Esophagus (tissue), 2 donors: ENCODE measurements at regions not wholly inside any gene's neighbourhood (a gene's known extent, or its start where the extent isn't known, plus 50 kb on each side); places are given as distances from the start of the nearest gene placed in this dataset.

Experiments
- H3K27ac ChIP-seq, 2 donors: one replicate each; pipeline ENCODE4 v1.5.1; 2013; ENCODE audit warnings: low read depth in 2 of 2, mild to moderate bottlenecking in 2 of 2, inconsistent platforms in 1 of 2, low read length in 1 of 2, moderate library complexity in 1 of 2
- H3K27me3 ChIP-seq, 2 donors: one replicate each; pipeline ENCODE4 v1.6.1; 2013; ENCODE audit warnings: low read length in 2 of 2, control low read depth in 1 of 2, mild to moderate bottlenecking in 1 of 2; ENCODE audit not compliant: insufficient read depth in 2 of 2, control insufficient read depth in 1 of 2
- H3K36me3 ChIP-seq, 2 donors: one replicate each; pipeline ENCODE4 v1.6.1; 2013; ENCODE audit warnings: low read length in 1 of 2; ENCODE audit not compliant: control insufficient read depth in 2 of 2, insufficient read depth in 2 of 2
- H3K4me1 ChIP-seq, 2 donors: one replicate each; pipeline ENCODE4 v1.6.1; 2013; ENCODE audit warnings: low read length in 1 of 2; ENCODE audit not compliant: control insufficient read depth in 2 of 2, insufficient read depth in 2 of 2
- H3K4me3 ChIP-seq, 2 donors: one replicate each; pipeline ENCODE4 v1.5.1; 2013; ENCODE audit warnings: low read length in 2 of 2, mild to moderate bottlenecking in 2 of 2, low read depth in 1 of 2, moderate library complexity in 1 of 2
- H3K9me3 ChIP-seq, 2 donors: one replicate each; pipeline ENCODE4 v1.6.1; 2013; ENCODE audit warnings: mild to moderate bottlenecking in 2 of 2, low read depth in 1 of 2, low read length in 1 of 2, moderate library complexity in 1 of 2; ENCODE audit not compliant: control insufficient read depth in 2 of 2, insufficient read depth in 1 of 2
- WGBS, 2 donors: extraction: QIAGEN DNeasy Blood & Tissue Kit; methylation state at CpG; one replicate each; pipeline ENCODE4 v1.1.7; 2013; 5-methylcytosine and 5-hydroxymethylcytosine counted together
- donor health status: healthy with polysubstance abuse.
- donor health status: Bipolar disorder and iron deficiency.

- no peaks in the 10 kb centered on the region for H3K4me1 ChIP-seq
- H3K9me3 ChIP-seq, result no peaks in the 10 kb centered on the region
- no peaks in the 10 kb centered on the region for H3K36me3 ChIP-seq
- no peak overlapping the region for H3K4me3 ChIP-seq
- H3K27ac ChIP-seq, result no peak overlapping the region
- H3K27me3 ChIP-seq, result no peaks in the 10 kb centered on the region
- WGBS, 2 donors, result 65 to 73% methylated on average over 7 of the region's 7 CpGs
Observed at GRCh38 chr16:73846356-73846755, 450.3 kb upstream of the PSMD7 start.

GRCh38 chr16:73846007-73846330 lies 450.6 kb upstream of the PSMD7 start:
- no peaks in the 10 kb centered on the region for H3K9me3 ChIP-seq
- H3K27ac ChIP-seq, result no peak overlapping the region
- WGBS, 2 donors, result 91 to 93% methylated on average over 3 of the region's 3 CpGs
- no peaks in the 10 kb centered on the region for H3K36me3 ChIP-seq
- H3K27me3 ChIP-seq, result no peaks in the 10 kb centered on the region
- no peak overlapping the region for H3K4me3 ChIP-seq
- H3K4me1 ChIP-seq, result no peaks in the 10 kb centered on the region

- no peak overlapping the region for H3K4me3 ChIP-seq
- no peaks in the 10 kb centered on the region for H3K27me3 ChIP-seq
- H3K27ac ChIP-seq, result no peak overlapping the region
- H3K9me3 ChIP-seq, result no peaks in the 10 kb centered on the region
- WGBS, 2 donors, result 65 to 68% methylated on average over 7 of the region's 7 CpGs
- H3K4me1 ChIP-seq, result no peaks in the 10 kb centered on the region
- no peaks in the 10 kb centered on the region for H3K36me3 ChIP-seq
Observed at GRCh38 chr16:73845238-73846006, 451.2 kb upstream of the PSMD7 start.

DNA sequence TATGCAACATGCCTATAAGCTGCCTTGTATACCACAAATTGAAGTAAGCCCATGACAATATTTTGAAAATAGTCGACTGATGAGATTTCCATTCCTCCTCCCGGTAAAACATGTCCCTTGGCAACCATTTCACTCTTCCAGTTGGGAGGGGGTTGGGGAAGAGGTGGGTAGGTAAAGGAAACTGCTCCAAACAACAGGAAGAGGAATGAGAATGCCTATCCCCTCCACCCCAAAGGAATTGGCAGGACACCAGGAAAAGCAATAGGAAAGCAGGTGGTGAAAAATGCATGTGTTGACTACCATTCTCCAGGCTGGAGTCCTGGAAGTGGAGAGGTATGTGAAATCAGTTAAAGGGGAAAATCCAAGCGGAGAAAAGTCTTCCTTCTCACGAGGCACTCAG lies 455.9 kb upstream of the PSMD7 start:
- WGBS, 2 donors, result 79 to 81% methylated on average over 4 of the region's 4 CpGs
- H3K4me1 ChIP-seq, result no peaks in the 10 kb centered on the region
- no peaks in the 10 kb centered on the region for H3K9me3 ChIP-seq
- H3K4me3 ChIP-seq, result no peak overlapping the region
- no peaks in the 10 kb centered on the region for H3K36me3 ChIP-seq
- no peak overlapping the region for H3K27ac ChIP-seq
- H3K27me3 ChIP-seq, result no peaks in the 10 kb centered on the region

GRCh38 chr16:73831220-73831619 lies 465.4 kb upstream of the PSMD7 start:
- Histone ChIP-seq H3K27ac (no peak overlapping the region), H3K4me3 (no peak overlapping the region), H3K4me1 (no peaks in the 10 kb centered on the region), H3K9me3 (no peaks in the 10 kb centered on the region), H3K27me3 (no peaks in the 10 kb centered on the region), H3K36me3 (no peaks in the 10 kb centered on the region)
- 75 to 77% methylated on average over 8 of the region's 8 CpGs for WGBS, 2 donors

- 83 to 87% methylated on average over 7 of the region's 7 CpGs for WGBS, 2 donors
- Histone ChIP-seq H3K27ac (no peak overlapping the region), H3K27me3 (no peaks in the 10 kb centered on the region), H3K4me1 (no peaks in the 10 kb centered on the region), H3K36me3 (no peaks in the 10 kb centered on the region), H3K4me3 (no peak overlapping the region), H3K9me3 (no peaks in the 10 kb centered on the region)
Observed at GRCh38 chr16:73823205-73823849, 473.3 kb upstream of the PSMD7 start.

DNA sequence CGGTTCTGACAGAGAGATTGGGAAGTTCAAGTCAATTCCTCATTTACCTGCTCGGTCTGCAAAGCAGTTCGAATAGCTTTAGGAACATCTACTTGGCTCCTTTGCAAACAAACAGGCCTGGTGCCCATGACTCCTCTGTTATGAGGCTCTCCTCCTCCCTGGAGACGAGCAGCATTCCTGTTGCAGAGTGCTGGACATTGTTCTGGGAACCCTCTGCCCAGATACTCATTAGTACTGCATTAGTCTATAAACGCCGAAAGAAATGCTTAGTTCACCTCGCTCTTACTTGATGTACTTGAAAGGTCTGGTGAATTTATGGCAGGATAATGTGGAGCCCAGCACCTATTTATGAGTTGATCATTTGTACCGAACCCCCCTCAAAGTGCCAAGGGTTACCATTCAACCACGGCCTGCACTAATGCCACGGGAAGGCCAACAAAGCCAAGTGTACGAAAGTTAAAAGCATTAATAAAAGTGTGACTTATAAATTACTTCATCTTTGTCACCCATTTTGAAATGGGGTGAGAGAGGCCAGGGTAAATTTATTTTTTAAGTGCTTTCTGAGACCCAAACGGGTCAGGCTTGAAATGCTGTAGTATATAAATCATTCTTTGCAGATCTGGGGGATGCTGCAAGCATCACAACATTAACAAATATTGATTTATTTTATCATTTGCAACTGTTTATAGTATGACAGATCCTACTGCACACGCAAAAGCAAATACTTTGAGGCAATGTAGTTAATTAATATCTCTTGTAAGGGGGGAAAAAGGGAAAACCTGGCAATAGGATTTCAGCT lies 478.9 kb upstream of the PSMD7 start:
- H3K4me3 ChIP-seq, result no peak overlapping the region
- no peaks in the 10 kb centered on the region for H3K4me1 ChIP-seq
- no peaks in the 10 kb centered on the region for H3K9me3 ChIP-seq
- H3K36me3 ChIP-seq, result no peaks in the 10 kb centered on the region
- H3K27me3 ChIP-seq, result no peaks in the 10 kb centered on the region
- no peak overlapping the region for H3K27ac ChIP-seq
- WGBS, 2 donors, result 59 to 66% methylated on average over 13 of the region's 13 CpGs

- Histone ChIP-seq H3K27me3 (no peaks in the 10 kb centered on the region), H3K27ac (no peak overlapping the region), H3K36me3 (no peaks in the 10 kb centered on the region), H3K9me3 (no peaks in the 10 kb centered on the region), H3K4me1 (no peaks in the 10 kb centered on the region), H3K4me3 (no peak overlapping the region)
- WGBS, 2 donors, result 55 to 62% methylated on average over 7 of the region's 7 CpGs
Observed at GRCh38 chr16:73813527-73813926, 483.1 kb upstream of the PSMD7 start.

DNA sequence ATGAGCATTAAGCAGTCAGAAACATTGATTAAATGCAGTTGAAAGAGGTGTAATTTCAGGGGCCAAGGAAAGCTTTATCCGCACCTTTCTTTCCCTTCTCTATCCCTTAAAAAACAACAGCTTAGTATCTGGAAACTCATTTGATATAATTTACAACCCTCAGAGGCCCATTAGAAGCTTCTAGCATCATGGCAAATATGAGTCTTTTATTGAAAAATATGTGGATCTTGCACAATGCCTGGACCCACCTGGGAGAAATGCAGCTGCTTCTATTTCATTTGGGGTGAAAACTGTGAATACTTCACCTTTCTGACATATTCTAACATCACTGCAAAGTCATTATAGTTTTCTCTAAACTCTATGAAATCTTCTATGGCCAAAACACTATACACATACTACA lies 492.2 kb upstream of the PSMD7 start:
- H3K27ac ChIP-seq, result no peak overlapping the region
- H3K4me1 ChIP-seq, result no peaks in the 10 kb centered on the region
- no peak overlapping the region for H3K4me3 ChIP-seq
- no peaks in the 10 kb centered on the region for H3K9me3 ChIP-seq
- WGBS, 2 donors, result 94 to 100% methylated on average over 1 of the region's 1 CpG
- H3K36me3 ChIP-seq, result no peaks in the 10 kb centered on the region
- H3K27me3 ChIP-seq, result peaks cover 0 to 2% of the 10 kb centered on the region in 2 donors
